B cell (primary cell): ENCODE measurements at regions not wholly inside any gene's neighbourhood (a gene's known extent, or its start where the extent isn't known, plus 50 kb on each side); places are given as distances from the start of the nearest gene placed in this dataset.

Experiments used
- ATAC-seq: fragments of 200-7000 bp; cut with Tn5 transposase; one replicate; pipeline ENCODE4 v1.10.0; 2021; ENCODE audit warnings: low read depth, mild to moderate bottlenecking, moderate number of reproducible peaks, moderate library complexity
- CTCF ChIA-PET: fragments of 350-600 bp; sonication (Branson Sonifier 250); formaldehyde crosslinking; loops from one replicate; lab custom pipeline; 2021; ENCODE audit warnings: antibody characterized with exemption, inconsistent platforms; lab: Charles Lee
- POLR2A ChIA-PET: fragments of 350-600 bp; sonication (Branson Sonifier 250); formaldehyde crosslinking; loops from one replicate; lab custom pipeline; 2021; ENCODE audit warnings: antibody characterized with exemption; lab: Charles Lee
- DNase-seq: peaks from one replicate; pipeline ENCODE4 v3.0.0; 2013
- H2AFZ ChIP-seq: 2 replicates; pipeline ENCODE4 v1.6.1; 2012; ENCODE audit warnings: mild to moderate bottlenecking, low read depth, low read length; ENCODE audit not compliant: insufficient read depth, poor library complexity, severe bottlenecking
- H3K27ac ChIP-seq, 2 donors: 1 replicate in 1 of 2; 2 replicates in 1 of 2; pipeline ENCODE4 v1.5.1; 2012 to 2013; ENCODE audit warnings: low read length in 2 of 2, mild to moderate bottlenecking in 2 of 2, moderate library complexity in 1 of 2
- H3K27me3 ChIP-seq, 4 experiments: fragments of 200-600 bp in 1 of 4; sonication (generic) in 1 of 4; replicated peaks in 1 of 4; 1 replicate in 2 of 4; 2 replicates in 2 of 4; pipeline versions ENCODE4 v1.6.1 to v1.7.0; 2013 to 2016; ENCODE audit warnings: low read length in 3 of 4, mild to moderate bottlenecking in 2 of 4, mixed read lengths in 1 of 4, moderate library complexity in 1 of 4; ENCODE audit not compliant: insufficient read depth in 4 of 4, control insufficient read depth in 3 of 4; ENCODE audit errors: control extremely low read depth in 1 of 4
- H3K36me3 ChIP-seq, 2 experiments: replicated peaks in 1 of 2; 1 replicate in 1 of 2; 2 replicates in 1 of 2; pipeline versions ENCODE4 v1.6.1 to v1.7.1; 2013; ENCODE audit warnings: low read length in 1 of 2; ENCODE audit not compliant: insufficient read depth in 2 of 2, control insufficient read depth in 1 of 2; ENCODE audit errors: control extremely low read depth in 1 of 2, extremely low read depth in 1 of 2
- H3K4me1 ChIP-seq, 2 donors: fragments of 200-600 bp in 1 of 2; sonication (generic) in 1 of 2; 1 replicate in 1 of 2; 2 replicates in 1 of 2; pipeline versions ENCODE4 v1.5.1 to v1.6.1; 2013 to 2017; ENCODE audit warnings: low read length in 2 of 2; ENCODE audit not compliant: control insufficient read depth in 2 of 2, insufficient read depth in 2 of 2
- H3K4me2 ChIP-seq: replicated peaks from 2 replicates; pipeline ENCODE3; 2012; ENCODE audit warnings: mild to moderate bottlenecking, low read depth, low read length; ENCODE audit not compliant: poor library complexity, severe bottlenecking
- H3K4me3 ChIP-seq, 5 experiments: fragments of 200-600 bp in 1 of 5; sonication (generic) in 1 of 5; 1 replicate in 3 of 5; 2 replicates in 2 of 5; pipeline versions ENCODE4 v1.5.1 to v1.7.0; 2011 to 2016; ENCODE audit warnings: low read length in 4 of 5, mild to moderate bottlenecking in 4 of 5, low read depth in 2 of 5, control low read depth in 1 of 5, moderate library complexity in 1 of 5; ENCODE audit not compliant: insufficient read depth in 1 of 5; ENCODE audit errors: control extremely low read depth in 1 of 5, extremely low read depth in 1 of 5
- H3K79me2 ChIP-seq: fragments of 200-600 bp; sonication (generic); one replicate; pipeline ENCODE4 v1.6.0; 2016; ENCODE audit warnings: low read length; ENCODE audit not compliant: control insufficient read depth, insufficient read depth
- H3K9ac ChIP-seq: fragments of 200-600 bp; sonication (generic); 2 replicates; pipeline ENCODE4 v1.6.1; 2017; ENCODE audit warnings: mild to moderate bottlenecking, low read length, moderate library complexity
- H3K9me3 ChIP-seq, 3 donors: one replicate each; pipeline versions ENCODE4 v1.6.1 to v1.7.1; 2013; ENCODE audit warnings: low read length in 2 of 3; ENCODE audit not compliant: control insufficient read depth in 2 of 3, insufficient read depth in 1 of 3; ENCODE audit errors: control extremely low read depth in 1 of 3
- H4K20me1 ChIP-seq: 2 replicates; pipeline ENCODE4 v1.6.0; 2012; ENCODE audit warnings: mild to moderate bottlenecking, low read length; ENCODE audit not compliant: insufficient read depth, control insufficient read depth, poor library complexity, severe bottlenecking
- H3K27ac Mint-ChIP-seq: one replicate; pipeline ENCODE4 v1.8.0; 2021; ENCODE audit warnings: mixed read lengths
- H3K27me3 Mint-ChIP-seq: one replicate; pipeline ENCODE4 v1.8.0; 2021; ENCODE audit warnings: mixed read lengths
- H3K4me1 Mint-ChIP-seq: one replicate; pipeline ENCODE4 v1.8.0; 2021; ENCODE audit warnings: mixed read lengths
- H3K4me3 Mint-ChIP-seq: one replicate; pipeline ENCODE4 v1.8.0; 2021; ENCODE audit warnings: mixed read lengths
- H3K9me3 Mint-ChIP-seq: one replicate; pipeline ENCODE4 v1.8.0; 2022; ENCODE audit warnings: mixed read lengths; ENCODE audit not compliant: insufficient read depth
- EZH2 ChIP-seq: IDR thresholded peaks from 2 replicates; pipeline ENCODE4 v1.6.1; 2012; ENCODE audit warnings: borderline replicate concordance, low read depth, mild to moderate bottlenecking, moderate library complexity, low read length; ENCODE audit not compliant: insufficient read depth, poor library complexity, severe bottlenecking
- WGBS: methylation state at CpG from one replicate; pipeline ENCODE4 v1.1.5; 2013; ENCODE audit warnings: missing lambda C conversion rate; ENCODE audit not compliant: insufficient coverage; 5-methylcytosine and 5-hydroxymethylcytosine counted together
- intact Hi-C: fragments of 100-400 bp; cut with micrococcal nuclease; formaldehyde crosslinking; loops from one replicate; pipeline ENCODE4 v1.10.0; 2022
- TF ChIP-seq, protein P1 (sequence below): fragments of 200-600 bp; IDR thresholded peaks from one replicate; pipeline ENCODE4 v1.8.0; 2022; ENCODE audit warnings: antibody characterized with exemption, mild to moderate bottlenecking

- H3K27me3 ChIP-seq, result no peaks in the 10 kb centered on the region
- Mint-ChIP-seq H3K9me3 (no peaks in the 10 kb centered on the region), H3K27me3 (no peaks in the 10 kb centered on the region), H3K27ac (no peak overlapping the region), H3K4me1 (peaks cover 9% of the 10 kb centered on the region), H3K4me3 (no peak overlapping the region)
- no peak for ATAC-seq
- intact Hi-C loops, result no loop called here
- H3K4me1 ChIP-seq, result no peaks in the 10 kb centered on the region
- no peaks in the 10 kb centered on the region for H3K9me3 ChIP-seq
- H3K9ac ChIP-seq, result no peak overlapping the region
- DNase-seq, result no peak
- H4K20me1 ChIP-seq, result no peaks in the 10 kb centered on the region
- H2AFZ ChIP-seq, result no peak overlapping the region
- WGBS, result no CpG with 5 or more reads among the region's 1 CpG
- CTCF ChIA-PET, result no interaction called here
- H3K4me2 ChIP-seq, result no peak overlapping the region
- no peak overlapping the region for H3K4me3 ChIP-seq
- H3K36me3 ChIP-seq, result no peaks in the 10 kb centered on the region
- no peak overlapping the region for H3K27ac ChIP-seq
- H3K79me2 ChIP-seq, result no peaks in the 10 kb centered on the region
- POLR2A ChIA-PET, result no interaction called here
- no peak for TF ChIP-seq EZH2
- TF ChIP-seq, protein P1, sequence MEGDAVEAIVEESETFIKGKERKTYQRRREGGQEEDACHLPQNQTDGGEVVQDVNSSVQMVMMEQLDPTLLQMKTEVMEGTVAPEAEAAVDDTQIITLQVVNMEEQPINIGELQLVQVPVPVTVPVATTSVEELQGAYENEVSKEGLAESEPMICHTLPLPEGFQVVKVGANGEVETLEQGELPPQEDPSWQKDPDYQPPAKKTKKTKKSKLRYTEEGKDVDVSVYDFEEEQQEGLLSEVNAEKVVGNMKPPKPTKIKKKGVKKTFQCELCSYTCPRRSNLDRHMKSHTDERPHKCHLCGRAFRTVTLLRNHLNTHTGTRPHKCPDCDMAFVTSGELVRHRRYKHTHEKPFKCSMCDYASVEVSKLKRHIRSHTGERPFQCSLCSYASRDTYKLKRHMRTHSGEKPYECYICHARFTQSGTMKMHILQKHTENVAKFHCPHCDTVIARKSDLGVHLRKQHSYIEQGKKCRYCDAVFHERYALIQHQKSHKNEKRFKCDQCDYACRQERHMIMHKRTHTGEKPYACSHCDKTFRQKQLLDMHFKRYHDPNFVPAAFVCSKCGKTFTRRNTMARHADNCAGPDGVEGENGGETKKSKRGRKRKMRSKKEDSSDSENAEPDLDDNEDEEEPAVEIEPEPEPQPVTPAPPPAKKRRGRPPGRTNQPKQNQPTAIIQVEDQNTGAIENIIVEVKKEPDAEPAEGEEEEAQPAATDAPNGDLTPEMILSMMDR, result no peak
These were observed 158.9 kb upstream of the GPR26 start for GRCh38 chr10:123507298-123507697.

GRCh38 chr10:123509338-123509737 lies 156.8 kb upstream of the GPR26 start:
- ChIA-PET POLR2A (no interaction called here), CTCF (no interaction called here)
- DNase-seq (no peak), ATAC-seq (no peak)
- no peak for TF ChIP-seq EZH2
- TF ChIP-seq, protein P1, result no peak
- Histone ChIP-seq H3K27me3 (peaks cover 0 to 4% (median 0%) of the 10 kb centered on the region in 4 experiments), H2AFZ (no peak overlapping the region), H3K4me2 (no peak overlapping the region), H3K36me3 (no peaks in the 10 kb centered on the region), H4K20me1 (no peaks in the 10 kb centered on the region), H3K9me3 (no peaks in the 10 kb centered on the region), H3K4me1 (no peaks in the 10 kb centered on the region), H3K4me3 (no peak overlapping the region), H3K27ac (no peak overlapping the region), H3K79me2 (no peaks in the 10 kb centered on the region), H3K9ac (no peak overlapping the region)
- Mint-ChIP-seq H3K9me3 (no peaks in the 10 kb centered on the region), H3K27me3 (no peaks in the 10 kb centered on the region), H3K27ac (no peak overlapping the region), H3K4me1 (peaks cover 9% of the 10 kb centered on the region), H3K4me3 (no peak overlapping the region)
- 92% methylated on average over 2 of the region's 2 CpGs for WGBS
- intact Hi-C loops, result no loop called here
